K562 (cell line): ENCODE measurements at regions not wholly inside any gene's neighbourhood (a gene's known extent, or its start where the extent isn't known, plus 50 kb on each side); places are given as distances from the start of the nearest gene placed in this dataset.

Experiments used
- ATAC-seq: fragments of 200-7000 bp; cut with Tn5 transposase; 3 replicates; pipeline ENCODE4 v1.9.1; 2020; ENCODE audit warnings: moderate library complexity
- BruUV-seq: library from RNA; stranded (reverse); fragments of 400-500 nt; replicated peaks from 2 replicates; lab custom pipeline; 2021; lab: Mats Ljungman, UMichigan
- CTCF ChIA-PET: fragments of 300-600 bp; formaldehyde crosslinking; extraction: SDS; loops from one replicate; lab custom pipeline; 2021; ENCODE audit warnings: low intra/inter-chr PET ratio; lab: Yijun Ruan, JAX
- POLR2A ChIA-PET: fragments of 300-600, 350-650 bp; sonication (Branson Sonifier 250); formaldehyde crosslinking; extraction: SDS; loops from one replicate; lab custom pipeline; 2021; ENCODE audit warnings: antibody characterized with exemption, inconsistent platforms; lab: Yijun Ruan, JAX
- DNase-seq, 4 experiments: peaks; one replicate each; pipeline versions ENCODE4 v3.0.0 to v3.0.0-alpha.2; 2011 to 2018; ENCODE audit warnings: low spot score in 3 of 4, mixed read lengths in 3 of 4; ENCODE audit errors: extremely low read depth in 1 of 4
- FAIRE-seq: peaks from 2 replicates; lab custom pipeline; 2011; peaks lifted over from hg19 to GRCh38; lab: Jason Lieb, UNC
- H2AFZ ChIP-seq: 2 replicates; pipeline ENCODE4 v1.6.0; 2011; ENCODE audit warnings: low read depth, low read length, control low read depth, inconsistent platforms
- H3K27ac ChIP-seq: fragments of 200-600 bp; 3 replicates; pipeline ENCODE4 v1.8.0; 2011; ENCODE audit warnings: low read depth, mild to moderate bottlenecking, control low read depth, inconsistent platforms, low read length, moderate library complexity, mixed read lengths; ENCODE audit errors: extremely low read depth
- H3K27me3 ChIP-seq, 2 experiments: fragments of 300-600 bp in 1 of 2; 2 replicates in 1 of 2; 3 replicates in 1 of 2; pipeline versions ENCODE4 v1.6.0 to v1.8.0; 2011; ENCODE audit warnings: inconsistent platforms in 2 of 2, low read length in 2 of 2, mild to moderate bottlenecking in 1 of 2, mixed read lengths in 1 of 2, moderate library complexity in 1 of 2; ENCODE audit not compliant: control insufficient read depth in 2 of 2, insufficient read depth in 2 of 2
- H3K36me3 ChIP-seq: fragments of 300-600 bp; 3 replicates; pipeline ENCODE4 v1.8.0; 2011; ENCODE audit warnings: mild to moderate bottlenecking, low read length, inconsistent platforms; ENCODE audit not compliant: control insufficient read depth, insufficient read depth
- H3K4me1 ChIP-seq, 2 experiments: fragments of 200-600 bp in 1 of 2; replicated peaks in 1 of 2; 2 replicates in 1 of 2; 3 replicates in 1 of 2; pipeline versions ENCODE4 v1.5.1 to v1.8.0; 2011; ENCODE audit warnings: inconsistent platforms in 2 of 2, low read length in 2 of 2, mild to moderate bottlenecking in 1 of 2, mixed read lengths in 1 of 2, moderate library complexity in 1 of 2; ENCODE audit not compliant: control insufficient read depth in 2 of 2, insufficient read depth in 2 of 2
- H3K4me2 ChIP-seq: 2 replicates; pipeline ENCODE4 v1.6.1; 2011; ENCODE audit warnings: low read length, control low read depth, inconsistent platforms, mixed read lengths; ENCODE audit not compliant: insufficient read depth
- H3K4me3 ChIP-seq: fragments of 200-600 bp; sonication (generic), shearing (Covaris generic); 2 replicates; pipeline ENCODE4 v1.5.1; 2016; ENCODE audit warnings: control low read depth, inconsistent platforms
- H3K79me2 ChIP-seq: fragments of 200-600 bp; 3 replicates; pipeline ENCODE4 v1.8.0; 2011; ENCODE audit warnings: low read length, inconsistent platforms; ENCODE audit not compliant: control insufficient read depth, insufficient read depth
- H3K9ac ChIP-seq, 2 experiments: 2 replicates each; pipeline versions ENCODE4 v1.6.0 to v1.6.1; 2011; ENCODE audit warnings: low read depth in 2 of 2, low read length in 2 of 2, control low read depth in 1 of 2, inconsistent platforms in 1 of 2, mild to moderate bottlenecking in 1 of 2, mixed read lengths in 1 of 2; ENCODE audit not compliant: insufficient read depth in 1 of 2
- H3K9me1 ChIP-seq: one replicate; pipeline ENCODE4 v1.6.0; 2011; ENCODE audit warnings: inconsistent platforms, mild to moderate bottlenecking, low read length, moderate library complexity; ENCODE audit not compliant: control insufficient read depth, insufficient read depth
- H3K9me3 ChIP-seq: replicated peaks from 2 replicates; pipeline ENCODE4 v1.5.1; 2011; ENCODE audit warnings: low read depth, low read length, inconsistent platforms; ENCODE audit not compliant: control insufficient read depth, insufficient read depth
- H4K20me1 ChIP-seq: replicated peaks from 2 replicates; pipeline ENCODE4 v1.6.1; 2011; ENCODE audit warnings: low read length, inconsistent platforms, mixed read lengths; ENCODE audit not compliant: control insufficient read depth, insufficient read depth
- BCOR ChIP-seq: fragments of 450-650 bp; IDR thresholded peaks from 2 replicates; pipeline ENCODE4 v1.6.1; 2016
- COPS2 ChIP-seq: fragments of 450-650 bp; conservative IDR thresholded peaks from 2 replicates; pipeline ENCODE4 v1.6.1; 2016; ENCODE audit warnings: mild to moderate bottlenecking, moderate library complexity
- HDAC6 ChIP-seq: IDR thresholded peaks from 2 replicates; pipeline ENCODE4 v1.6.1; 2012; ENCODE audit warnings: low read depth, mild to moderate bottlenecking, control low read depth, inconsistent platforms, low read length, moderate library complexity
- ILF3 ChIP-seq: fragments of 450-650 bp; IDR thresholded peaks from 2 replicates; pipeline ENCODE4 v1.6.1; 2018; ENCODE audit warnings: antibody characterized with exemption, mild to moderate bottlenecking, moderate library complexity, borderline replicate concordance
- JUNB ChIP-seq: fragments of 450-650 bp; formaldehyde crosslinking; conservative IDR thresholded peaks from 2 replicates; pipeline ENCODE4 v1.4.0; 2020; ENCODE audit warnings: mild to moderate bottlenecking
- RBM17 ChIP-seq: fragments of 200-400 bp; formaldehyde crosslinking; IDR thresholded peaks from 2 replicates; pipeline ENCODE4 v1.6.1; 2017; ENCODE audit warnings: low read depth, mild to moderate bottlenecking, low read length, borderline replicate concordance
- SETDB1 ChIP-seq: IDR thresholded peaks from one replicate; pipeline ENCODE4 v1.6.1; 2012; ENCODE audit warnings: low read length, control low read depth, inconsistent platforms
- SPI1 ChIP-seq: IDR thresholded peaks from 2 replicates; pipeline ENCODE4 v1.6.1; 2011; ENCODE audit warnings: low read depth, low read length, control low read depth, borderline replicate concordance
- STAT5B ChIP-seq: fragments of 250-450 bp; sonication (Bioruptor Pico); IDR thresholded peaks from 2 replicates; pipeline ENCODE4 v1.8.0; 2021; ENCODE audit warnings: mild to moderate bottlenecking, inconsistent platforms
- THRAP3 ChIP-seq: fragments of 450-650 bp; IDR thresholded peaks from 2 replicates; pipeline ENCODE4 v1.6.1; 2016; ENCODE audit warnings: mild to moderate bottlenecking, inconsistent platforms, borderline replicate concordance
- ZNF121 ChIP-seq: sonication (generic); formaldehyde crosslinking; conservative IDR thresholded peaks from 2 replicates; pipeline ENCODE4 v1.8.0; 2022; ENCODE audit warnings: missing genetic modification reagents
- ZNF224 ChIP-seq: sonication (generic); formaldehyde crosslinking; IDR thresholded peaks from 2 replicates; pipeline ENCODE4 v1.8.0; 2022; ENCODE audit warnings: mild to moderate bottlenecking, missing genetic modification reagents
- ZNF347 ChIP-seq: fragments of 450-650 bp; formaldehyde crosslinking; IDR thresholded peaks from 2 replicates; pipeline ENCODE4 v1.4.0; 2020; ENCODE audit warnings: low read depth, mild to moderate bottlenecking, moderate library complexity
- ZNF609 ChIP-seq: sonication (generic); formaldehyde crosslinking; IDR thresholded peaks from 2 replicates; pipeline ENCODE4 v1.8.1; 2023; ENCODE audit warnings: missing genetic modification reagents, mild to moderate bottlenecking, borderline replicate concordance
- WGBS: fragments of 100-300 bp; shearing (Covaris generic); methylation state at CpG from one replicate; pipeline ENCODE4 v1.1.6; 2016; ENCODE audit warnings: low coverage, mixed read lengths; ENCODE audit not compliant: insufficient coverage; ENCODE audit errors: missing lambda C conversion rate; 5-methylcytosine and 5-hydroxymethylcytosine counted together
- in situ Hi-C: fragments of 300-500 bp; cut with MboI; formaldehyde crosslinking; loops from 4 replicates; pipeline ENCODE4 v1.15.0; 2018; ENCODE audit warnings: inconsistent platforms, mixed read lengths
- intact Hi-C: fragments of 100-400 bp; cut with micrococcal nuclease; formaldehyde crosslinking; loops from 2 replicates; pipeline ENCODE4 v1.14.2; 2022

- Histone ChIP-seq H3K36me3 (no peaks in the 10 kb centered on the region), H3K27ac (no peak overlapping the region), H3K9me1 (no peaks in the 10 kb centered on the region), H3K4me2 (no peak overlapping the region), H3K4me1 (no peaks in the 10 kb centered on the region), H3K9me3 (peaks cover 3% of the 10 kb centered on the region; the same call in 1 of the 2 replicates), H3K79me2 (no peaks in the 10 kb centered on the region), H4K20me1 (no peaks in the 10 kb centered on the region), H3K4me3 (no peak overlapping the region), H3K9ac (no peak overlapping the region), H3K27me3 (no peaks in the 10 kb centered on the region), H2AFZ (no peak overlapping the region)
- 4% methylated on average over 5 of the region's 5 CpGs for WGBS
- intact Hi-C loops, result no loop called here
- FAIRE-seq, result no peak
- no peak for ATAC-seq
- ChIA-PET POLR2A (no interaction called here), CTCF (no interaction called here)
- in situ Hi-C loops, result no loop called here
- no peak for DNase-seq
- TF ChIP-seq ZNF224 (CRISPR knock-in tag) (no peak), HDAC6 (no peak), JUNB (CRISPR knock-in tag) (no peak), ILF3 (no peak), ZNF347 (CRISPR knock-in tag) (no peak)
- no TSS peak for BruUV-seq
These were observed 485.4 kb downstream of the IRX1 start for GRCh38 chr5:4081059-4081458.

- Histone ChIP-seq H3K27ac (no peak overlapping the region), H3K9me1 (no peaks in the 10 kb centered on the region), H3K4me2 (no peak overlapping the region), H3K79me2 (no peaks in the 10 kb centered on the region), H3K4me3 (no peak overlapping the region), H4K20me1 (no peaks in the 10 kb centered on the region), H3K9me3 (peaks cover 3% of the 10 kb centered on the region; the same call in 1 of the 2 replicates), H3K36me3 (no peaks in the 10 kb centered on the region), H3K4me1 (no peaks in the 10 kb centered on the region), H2AFZ (no peak overlapping the region), H3K9ac (no peak overlapping the region), H3K27me3 (no peaks in the 10 kb centered on the region)
- FAIRE-seq (no peak), ATAC-seq (no peak), DNase-seq (no peak)
- POLR2A ChIA-PET, result no interaction called here
- intact Hi-C loops, result no loop called here
- 0% methylated on average over 5 of the region's 5 CpGs for WGBS
- no TSS peak for BruUV-seq
- CTCF ChIA-PET, result no interaction called here
- in situ Hi-C loops, result no loop called here
- TF ChIP-seq THRAP3, result no peak
- no peak for TF ChIP-seq COPS2
- TF ChIP-seq STAT5B (CRISPR knock-in tag), result no peak
- TF ChIP-seq SETDB1, result no peak
- TF ChIP-seq SPI1, result no peak
- TF ChIP-seq ZNF121 (CRISPR knock-in tag), result no peak
- TF ChIP-seq RBM17, result no peak
- no peak for TF ChIP-seq ZNF609
- no peak for TF ChIP-seq BCOR
These were observed 485.8 kb downstream of the IRX1 start for GRCh38 chr5:4081466-4081865.
